ENCODE measurements at regions not wholly inside any gene's neighbourhood (a gene's known extent, or its start where the extent isn't known, plus 50 kb on each side); places are given as distances from the start of the nearest gene placed in this dataset.

GRCh38 chrX:113651306-113651705, 810.7 kb upstream of the AMOT start:
- H3K36me3 ChIP-seq: no peaks in the 10 kb centered on the region
- no peak overlapping the region for H3K27ac ChIP-seq
- H3K9me3 ChIP-seq: no peaks in the 10 kb centered on the region
- intact Hi-C loops (cut with DNase I; ENCODE audit: low total_unique reads): no loop called here
- H3K4me1 ChIP-seq: no peaks in the 10 kb centered on the region
- DNase-seq: no peak
- H3K27me3 ChIP-seq: no peaks in the 10 kb centered on the region
- H3K4me3 ChIP-seq: no peak overlapping the region
- no peak for TF ChIP-seq CTCF (IDR thresholded peaks at IDR 0.05)

GRCh38 chrX:113644426-113644825, 803.8 kb upstream of the AMOT start:
- no peak for TF ChIP-seq CTCF (IDR thresholded peaks at IDR 0.05)
- H3K36me3 ChIP-seq: no peaks in the 10 kb centered on the region
- no peaks in the 10 kb centered on the region for H3K9me3 ChIP-seq
- no peak overlapping the region for H3K27ac ChIP-seq
- no peak overlapping the region for H3K4me3 ChIP-seq
- H3K4me1 ChIP-seq: no peaks in the 10 kb centered on the region
- H3K27me3 ChIP-seq: no peaks in the 10 kb centered on the region
- intact Hi-C loops (cut with DNase I; ENCODE audit: low total_unique reads): no loop called here
- no peak for DNase-seq

- intact Hi-C loops (cut with DNase I; ENCODE audit: low total_unique reads): no loop called here
- no peak for DNase-seq
- no peaks in the 10 kb centered on the region for H3K27me3 ChIP-seq
- no peaks in the 10 kb centered on the region for H3K36me3 ChIP-seq
- no peak for TF ChIP-seq CTCF (IDR thresholded peaks at IDR 0.05)
- H3K9me3 ChIP-seq: no peaks in the 10 kb centered on the region
- H3K4me3 ChIP-seq: no peak overlapping the region
- no peaks in the 10 kb centered on the region for H3K4me1 ChIP-seq
- no peak overlapping the region for H3K27ac ChIP-seq
Measured at GRCh38 chrX:113634565-113634964, 793.9 kb upstream of the AMOT start.

GRCh38 chrX:113629326-113629725, 788.7 kb upstream of the AMOT start:
- Histone ChIP-seq H3K27ac (no peak overlapping the region), H3K4me3 (no peak overlapping the region), H3K4me1 (no peaks in the 10 kb centered on the region), H3K27me3 (no peaks in the 10 kb centered on the region), H3K9me3 (no peaks in the 10 kb centered on the region), H3K36me3 (no peaks in the 10 kb centered on the region)
- no peak for DNase-seq
- TF ChIP-seq CTCF (IDR thresholded peaks at IDR 0.05): no peak
- intact Hi-C loops (cut with DNase I; ENCODE audit: low total_unique reads): no loop called here

- Histone ChIP-seq H3K4me3 (no peak overlapping the region), H3K27ac (no peak overlapping the region), H3K36me3 (no peaks in the 10 kb centered on the region), H3K27me3 (no peaks in the 10 kb centered on the region), H3K4me1 (no peaks in the 10 kb centered on the region), H3K9me3 (no peaks in the 10 kb centered on the region)
- no peak for TF ChIP-seq CTCF (IDR thresholded peaks at IDR 0.05)
- intact Hi-C loops (cut with DNase I; ENCODE audit: low total_unique reads): no loop called here
- no peak for DNase-seq
Measured at GRCh38 chrX:113594123-113594841, 753.7 kb upstream of the AMOT start.

All from tibial artery (tissue), 4 donors.